Urinary bladder (tissue), 3 donors: ENCODE measurements at regions not wholly inside any gene's neighbourhood (a gene's known extent, or its start where the extent isn't known, plus 50 kb on each side); places are given as distances from the start of the nearest gene placed in this dataset.
A peak's percentile ranks its signal among the peaks of the same experiment; 100 is the strongest.
"Not testable (repeated sequence)": the region's sequence is repeated elsewhere in the genome, so short reads cannot be mapped to it uniquely, and the experiment has no call there.

Experiments used
- DNase-seq: peaks from one replicate; pipeline ENCODE4 v3.0.0-alpha.2; 2015; ENCODE audit errors: extremely low spot score
- H3K27ac ChIP-seq: one replicate; pipeline ENCODE4 v1.5.1; 2013; ENCODE audit warnings: low read depth, mild to moderate bottlenecking, moderate library complexity
- H3K36me3 ChIP-seq: one replicate; pipeline ENCODE4 v1.6.1; 2013; ENCODE audit warnings: mild to moderate bottlenecking, moderate library complexity; ENCODE audit not compliant: insufficient read depth
- H3K4me1 ChIP-seq: one replicate; pipeline ENCODE4 v1.6.1; 2013; ENCODE audit warnings: mild to moderate bottlenecking, moderate library complexity; ENCODE audit not compliant: insufficient read depth
- H3K4me3 ChIP-seq: one replicate; pipeline ENCODE4 v1.5.1; 2013; ENCODE audit warnings: low read depth, low read length
- WGBS: extraction: QIAGEN DNeasy Blood & Tissue Kit; methylation state at CpG from one replicate; pipeline ENCODE4 v1.1.7; 2013; 5-methylcytosine and 5-hydroxymethylcytosine counted together
- donor health status: healthy with polysubstance abuse.
- donor health status: healthy.

- no peak for DNase-seq
- 8% methylated on average over 5 of the region's 5 CpGs for WGBS
These were observed 88.4 kb upstream of the ZNF492 start for GRCh38 chr19:22545751-22546150.

DNA sequence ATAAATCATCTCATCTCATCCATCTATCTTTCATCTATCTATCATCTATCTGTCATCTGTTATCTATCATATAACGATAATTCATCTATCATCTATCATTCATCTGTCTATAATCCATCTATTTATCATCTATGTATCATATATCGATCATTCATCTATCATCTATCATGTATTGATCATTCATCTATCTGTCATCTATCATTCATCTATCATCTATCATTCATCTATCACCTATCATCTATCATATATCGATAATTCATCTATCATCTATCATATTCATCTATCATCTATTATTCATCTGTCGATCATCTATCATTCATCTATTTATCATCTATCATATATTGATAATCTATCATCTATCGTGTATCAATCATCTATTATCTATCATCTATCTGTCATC lies 100.4 kb upstream of the ZNF492 start:
- Histone ChIP-seq H3K4me3 (no peak overlapping the region), H3K36me3 (no peaks in the 10 kb centered on the region), H3K27ac (no peak overlapping the region), H3K4me1 (no peaks in the 10 kb centered on the region)
- DNase-seq = no peak
- WGBS = 91% methylated on average over 5 of the region's 5 CpGs

More at GRCh38 chr19:22545751-22546150, 88.4 kb upstream of the ZNF492 start:
- H3K4me3 ChIP-seq = no peak overlapping the region
- no peaks in the 10 kb centered on the region for H3K4me1 ChIP-seq
- no peaks in the 10 kb centered on the region for H3K36me3 ChIP-seq
- H3K27ac ChIP-seq = no peak overlapping the region

GRCh38 chr19:22532388-22533300 lies 101.5 kb upstream of the ZNF492 start:
- 1% methylated on average over 43 of the region's 43 CpGs for WGBS

DNA sequence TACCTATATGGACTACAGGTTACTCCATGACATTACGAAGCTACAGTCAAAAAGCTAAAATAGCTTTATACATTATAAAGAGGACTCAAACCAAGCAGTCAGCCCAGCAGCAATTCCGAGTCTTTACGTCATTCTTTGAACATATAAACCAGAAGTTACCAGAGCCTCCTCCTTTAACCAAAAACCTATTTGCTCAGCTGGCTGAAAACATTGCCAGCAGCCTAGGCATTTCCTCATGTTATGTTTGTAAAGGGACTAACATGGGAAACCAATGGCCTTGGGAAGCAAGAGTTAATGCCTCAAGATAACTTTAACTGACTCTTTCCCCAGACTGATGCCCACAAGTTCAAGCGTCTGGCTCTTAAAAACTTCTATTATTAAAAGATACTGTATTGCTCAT lies 104.1 kb upstream of the ZNF492 start:
- 74% methylated on average over 4 of the region's 4 CpGs for WGBS
- no peak overlapping the region for H3K4me3 ChIP-seq

More at GRCh38 chr19:22532388-22533300, 101.5 kb upstream of the ZNF492 start:
- DNase-seq = peak; percentile 41
- H3K36me3 ChIP-seq = no peaks in the 10 kb centered on the region
- H3K27ac ChIP-seq = no peak overlapping the region
- H3K4me3 ChIP-seq = peak overlapping the region; percentile 21
- H3K4me1 ChIP-seq = no peaks in the 10 kb centered on the region

GRCh38 chr19:22528956-22529355 lies 105.2 kb upstream of the ZNF492 start:
- Histone ChIP-seq H3K36me3 (no peaks in the 10 kb centered on the region), H3K4me1 (no peaks in the 10 kb centered on the region), H3K27ac (no peak overlapping the region), H3K4me3 (no peak overlapping the region)
- WGBS = 44% methylated on average over 8 of the region's 8 CpGs
- no peak for DNase-seq

More for the DNA sequence above, 104.1 kb upstream of the ZNF492 start:
- no peaks in the 10 kb centered on the region for H3K36me3 ChIP-seq
- no peaks in the 10 kb centered on the region for H3K4me1 ChIP-seq
- no peak for DNase-seq
- H3K27ac ChIP-seq = no peak overlapping the region

DNA sequence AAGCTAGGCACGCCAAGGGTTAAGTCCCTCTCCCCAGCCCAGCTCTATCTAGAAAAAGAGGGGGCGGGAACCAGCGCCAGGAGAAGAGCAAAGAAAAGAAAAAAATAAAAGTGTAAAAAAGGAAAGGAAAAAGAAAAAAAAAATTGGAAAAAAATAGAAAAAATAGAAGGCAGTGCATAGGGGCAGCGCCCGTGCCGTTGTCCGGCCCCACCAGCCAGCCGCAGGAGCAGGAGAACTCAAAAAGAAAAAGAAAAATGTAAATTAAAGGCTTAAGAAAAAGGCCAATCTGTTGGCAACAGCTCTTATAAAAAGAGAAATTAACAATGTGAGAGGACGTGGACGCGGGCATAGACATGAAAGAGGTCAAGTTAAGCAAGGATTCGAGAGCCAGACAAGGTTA lies 105.4 kb upstream of the ZNF98 start:
- DNase-seq = no peak
- Histone ChIP-seq H3K4me3 (no peak overlapping the region), H3K27ac (no peak overlapping the region), H3K36me3 (no peaks in the 10 kb centered on the region), H3K4me1 (no peaks in the 10 kb centered on the region)
- 27% methylated on average over 12 of the region's 12 CpGs for WGBS

DNA sequence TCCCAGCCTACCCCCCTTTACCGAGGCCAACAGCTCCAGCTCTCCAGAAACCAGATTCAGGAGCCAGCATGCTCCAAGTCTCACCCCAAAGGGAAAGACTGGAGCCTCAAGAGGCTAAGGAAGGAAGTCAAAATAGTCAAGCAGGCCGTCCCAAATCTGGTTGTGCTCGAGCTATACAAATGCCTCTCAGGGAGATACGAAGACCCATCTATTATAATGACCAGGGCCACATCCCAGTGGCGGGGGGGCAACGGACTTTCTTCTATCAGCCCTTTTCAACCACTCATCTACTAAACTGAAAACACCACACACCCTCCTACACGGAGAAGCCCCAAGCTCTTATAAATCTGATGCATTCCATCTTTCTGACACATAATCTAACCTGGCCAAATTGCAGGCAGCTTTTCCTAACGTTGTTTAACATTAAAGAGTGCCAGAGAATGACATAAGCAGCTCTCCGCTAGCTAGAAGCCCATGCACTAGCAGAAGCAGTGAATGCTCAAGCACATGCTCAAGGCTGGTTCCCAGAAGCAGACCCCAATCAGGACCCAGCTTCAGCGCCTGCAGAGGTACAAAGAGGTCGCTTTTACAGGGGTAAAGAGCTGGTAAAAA lies 104.6 kb upstream of the ZNF98 start:
- Histone ChIP-seq H3K4me3 (no peak overlapping the region), H3K36me3 (no peaks in the 10 kb centered on the region), H3K4me1 (no peaks in the 10 kb centered on the region), H3K27ac (no peak overlapping the region)
- no peak for DNase-seq
- WGBS = 21% methylated on average over 11 of the region's 11 CpGs

DNA sequence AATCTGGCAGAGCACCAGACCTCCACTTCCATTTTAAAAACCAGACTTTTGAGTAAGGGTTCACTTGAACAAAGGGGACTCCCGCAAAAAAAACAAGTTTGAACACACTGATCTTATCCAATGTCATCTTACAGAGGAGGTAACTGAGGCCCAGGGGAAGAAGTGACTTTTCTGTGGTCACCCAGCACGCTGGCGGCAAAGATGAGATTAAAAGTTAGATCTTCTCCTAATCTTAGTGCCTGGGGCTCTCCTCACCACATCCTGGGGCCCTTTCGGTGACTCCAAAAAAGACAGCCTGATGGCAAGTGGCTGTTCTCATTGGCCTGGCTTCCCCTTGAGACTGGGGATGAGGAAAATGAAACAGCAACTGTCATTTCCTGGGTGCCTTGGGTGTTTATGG lies 101.8 kb upstream of the ZNF98 start:
- no peaks in the 10 kb centered on the region for H3K4me1 ChIP-seq
- no peaks in the 10 kb centered on the region for H3K36me3 ChIP-seq
- 92% methylated on average over 4 of the region's 4 CpGs for WGBS
- no peak overlapping the region for H3K4me3 ChIP-seq
- no peak overlapping the region for H3K27ac ChIP-seq
- no peak for DNase-seq

GRCh38 chr19:22519562-22519961 lies 97.4 kb upstream of the ZNF98 start:
- H3K4me3 ChIP-seq, H3K27ac ChIP-seq, DNase-seq, H3K36me3 ChIP-seq, H3K4me1 ChIP-seq: not testable (repeated sequence)
- WGBS = 20% methylated on average over 13 of the region's 13 CpGs

GRCh38 chr19:22519152-22519551 lies 97.0 kb upstream of the ZNF98 start:
- DNase-seq = no peak
- Histone ChIP-seq H3K4me1 (no peaks in the 10 kb centered on the region), H3K27ac (no peak overlapping the region), H3K4me3 (no peak overlapping the region), H3K36me3 (no peaks in the 10 kb centered on the region)
- 92% methylated on average over 14 of the region's 14 CpGs for WGBS

DNA sequence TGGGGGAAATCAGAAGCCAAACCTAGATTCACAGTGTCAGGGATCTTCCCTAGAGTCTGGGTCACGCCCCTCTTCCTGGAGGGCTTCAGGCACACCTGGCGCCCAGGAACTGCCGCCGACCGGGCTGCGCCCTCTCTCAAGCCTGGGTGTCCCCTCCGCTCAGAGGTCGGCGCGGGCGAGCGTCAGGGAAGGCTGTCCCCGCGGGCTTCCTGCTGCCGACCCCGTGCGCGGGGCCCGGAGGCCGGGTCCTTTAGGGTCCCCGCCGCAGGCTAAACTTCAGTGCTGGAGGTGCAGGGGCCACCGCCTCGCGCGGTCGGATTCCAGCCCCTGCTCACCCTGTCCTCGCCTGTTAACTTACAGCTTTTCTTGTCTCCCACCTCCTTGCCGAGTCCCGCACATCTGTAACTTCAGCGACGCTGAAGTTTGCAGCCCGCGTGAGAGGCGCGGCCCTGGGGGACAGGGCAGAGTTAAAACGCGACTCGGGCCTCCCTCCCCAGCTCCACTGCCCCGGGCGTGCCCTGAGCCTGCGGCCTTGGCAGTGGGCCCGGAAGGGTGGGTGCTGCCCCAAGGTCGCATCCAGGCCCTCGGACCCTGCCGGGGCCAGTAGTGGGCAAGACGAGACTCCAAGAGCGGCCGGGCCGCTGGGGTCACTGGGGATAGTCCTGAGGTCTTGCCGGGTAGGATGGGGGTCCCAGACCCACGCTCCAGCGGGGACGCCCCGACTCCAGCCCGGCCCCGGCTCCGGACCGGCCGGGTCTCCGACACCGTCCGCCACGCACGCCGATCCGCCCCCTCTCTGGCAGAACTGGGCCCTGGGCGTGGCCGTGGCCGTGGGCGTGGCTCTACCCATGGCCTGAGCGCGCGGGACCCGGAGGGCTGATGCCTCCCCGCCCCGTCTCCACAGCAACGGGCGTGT lies 95.6 kb upstream of the ZNF98 start:
- 67% methylated on average over 79 of the region's 79 CpGs for WGBS
- Histone ChIP-seq H3K4me3 (peak overlapping the region; percentile 21), H3K36me3 (no peaks in the 10 kb centered on the region)

DNA sequence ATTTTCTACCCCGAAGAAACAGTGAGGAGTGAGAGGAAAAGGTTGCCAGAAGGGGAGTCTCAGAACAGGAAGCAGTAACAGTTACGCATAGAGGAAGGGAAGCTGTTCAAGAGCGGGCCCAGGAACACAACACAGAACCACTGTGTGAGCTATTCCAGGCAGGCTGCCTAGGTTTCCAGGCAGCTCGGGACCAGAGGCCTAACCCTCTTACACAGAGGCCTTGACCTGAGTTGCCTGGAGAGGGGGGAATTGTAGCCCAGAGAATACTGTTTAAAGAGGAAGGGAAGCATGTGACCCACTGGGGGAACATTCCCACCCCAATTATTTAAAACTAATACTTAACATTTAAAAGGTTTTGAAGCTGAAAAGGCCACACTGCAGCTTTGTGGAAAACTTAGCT lies 93.3 kb upstream of the ZNF98 start:
- H3K4me1 ChIP-seq = no peaks in the 10 kb centered on the region
- H3K36me3 ChIP-seq = no peaks in the 10 kb centered on the region
- WGBS = 83% methylated on average over 4 of the region's 4 CpGs
- H3K27ac ChIP-seq = no peak overlapping the region
- no peak for DNase-seq
- H3K4me3 ChIP-seq = no peak overlapping the region

More for the DNA sequence above, 95.6 kb upstream of the ZNF98 start:
- no peak for DNase-seq
- Histone ChIP-seq H3K27ac (no peak overlapping the region), H3K4me1 (no peaks in the 10 kb centered on the region)

DNA sequence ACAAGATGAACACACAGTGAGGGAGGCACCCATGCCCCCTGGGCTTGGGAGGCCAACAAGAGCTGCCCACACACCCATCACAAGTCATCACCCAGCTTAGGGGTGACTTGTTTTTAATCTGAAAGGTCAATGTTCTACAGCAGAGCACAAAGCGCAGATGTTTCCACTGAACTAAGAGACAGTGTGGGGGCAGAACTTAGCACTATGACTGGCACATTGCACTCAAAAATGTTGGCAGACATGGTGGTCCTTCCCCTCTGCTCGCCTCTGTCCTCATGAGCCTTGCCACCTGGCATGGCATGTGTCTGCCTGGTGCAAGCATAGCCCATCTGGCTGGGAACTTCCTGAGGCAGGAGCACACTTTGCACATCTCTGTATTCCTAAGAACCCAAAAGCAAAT lies 81.4 kb upstream of the ZNF98 start:
- no peak for DNase-seq
- Histone ChIP-seq H3K4me1 (no peaks in the 10 kb centered on the region), H3K4me3 (no peak overlapping the region), H3K27ac (no peak overlapping the region), H3K36me3 (no peaks in the 10 kb centered on the region)
- WGBS = 95% methylated on average over 2 of the region's 2 CpGs
